Posterior vena cava (tissue), 2 donors: ENCODE measurements at regions not wholly inside any gene's neighbourhood (a gene's known extent, or its start where the extent isn't known, plus 50 kb on each side); places are given as distances from the start of the nearest gene placed in this dataset.
A peak's percentile ranks its signal among the peaks of the same experiment; 100 is the strongest.

Experiments used
- DNase-seq: peaks from one replicate; pipeline ENCODE4 v3.0.0-alpha.2; 2020; ENCODE audit warnings: low spot score
- intact Hi-C, 2 donors: fragments of 100-400 bp; cut with DNase I; formaldehyde crosslinking; loops; one replicate each; pipeline versions ENCODE4 v1.14.1 to v1.14.2; 2022 to 2023
- donor health status: DM: yes; HTN: yes; CAD: no.
- donor health status: DM: yes; HTN: yes; CAD: no.

- intact Hi-C loops: no loop called here
- no peak for DNase-seq
Observed at GRCh38 chr21:38997051-38997842, 186.0 kb downstream of the PSMG1 start.

- no peak for DNase-seq
- intact Hi-C loops: no loop called here
Observed at GRCh38 chr21:38996355-38996754, 186.9 kb downstream of the PSMG1 start.

- intact Hi-C loops: no loop called here
- DNase-seq: no peak
Observed at GRCh38 chr21:38995731-38996130, 187.5 kb downstream of the PSMG1 start.

- no peak for DNase-seq
- intact Hi-C loops: no loop called here
Observed at GRCh38 chr21:38995071-38995669, 188.1 kb downstream of the PSMG1 start.

GRCh38 chr21:38994042-38994441, 188.3 kb downstream of the ETS2 start:
- intact Hi-C loops: loop anchor here in 1 of 2 donors (5.0 kb wide), 1 partner anchor 827 kb away; no protein-coding TSS in a partner anchor
- DNase-seq: no peak

- intact Hi-C loops: loop anchor here in 1 of 2 donors (5.0 kb wide), 1 partner anchor 826 kb away; no protein-coding TSS in a partner anchor
- DNase-seq: peak; percentile 86
Observed at GRCh38 chr21:38993561-38993960, 187.8 kb downstream of the ETS2 start.

GRCh38 chr21:38992737-38993136, 187.0 kb downstream of the ETS2 start:
- no peak for DNase-seq
- intact Hi-C loops: loop anchor here in 1 of 2 donors (5.0 kb wide), 1 partner anchor 825 kb away; no protein-coding TSS in a partner anchor

- intact Hi-C loops: loop anchor here in 1 of 2 donors (5.0 kb wide), 1 partner anchor 823 kb away; no protein-coding TSS in a partner anchor
- DNase-seq: peak; percentile 43
Observed at GRCh38 chr21:38990424-38990794, 184.7 kb downstream of the ETS2 start.

- intact Hi-C loops: loop anchor here in 1 of 2 donors (5.0 kb wide), 1 partner anchor 823 kb away; no protein-coding TSS in a partner anchor
- DNase-seq: peak; percentile 79
Observed at GRCh38 chr21:38989745-38990423, 184.2 kb downstream of the ETS2 start.

- intact Hi-C loops: no loop called here
Observed at GRCh38 chr21:38989379-38989744, 183.6 kb downstream of the ETS2 start.

GRCh38 chr21:38988509-38989378, 183.0 kb downstream of the ETS2 start:
- intact Hi-C loops: no loop called here
- peak; percentile 70 for DNase-seq

More at GRCh38 chr21:38989379-38989744, 183.6 kb downstream of the ETS2 start:
- DNase-seq: no peak

- DNase-seq: peak; percentile 60
- intact Hi-C loops: no loop called here
Observed at GRCh38 chr21:38987633-38988508, 182.1 kb downstream of the ETS2 start.

- DNase-seq: peak; percentile 55
- intact Hi-C loops: no loop called here
Observed at GRCh38 chr21:38986806-38987632, 181.3 kb downstream of the ETS2 start.

GRCh38 chr21:38986406-38986805, 180.7 kb downstream of the ETS2 start:
- intact Hi-C loops: no loop called here
- no peak for DNase-seq

- DNase-seq: peak; percentile 91
- intact Hi-C loops: no loop called here
Observed at GRCh38 chr21:38985568-38986378, 180.0 kb downstream of the ETS2 start.

GRCh38 chr21:38984982-38985567, 179.3 kb downstream of the ETS2 start:
- DNase-seq: peak; percentile 80

More at GRCh38 chr21:38984982-38985567, 179.3 kb downstream of the ETS2 start:
- intact Hi-C loops: no loop called here
